ENCODE measurements at regions not wholly inside any gene's neighbourhood (a gene's known extent, or its start where the extent isn't known, plus 50 kb on each side); places are given as distances from the start of the nearest gene placed in this dataset.

DNA sequence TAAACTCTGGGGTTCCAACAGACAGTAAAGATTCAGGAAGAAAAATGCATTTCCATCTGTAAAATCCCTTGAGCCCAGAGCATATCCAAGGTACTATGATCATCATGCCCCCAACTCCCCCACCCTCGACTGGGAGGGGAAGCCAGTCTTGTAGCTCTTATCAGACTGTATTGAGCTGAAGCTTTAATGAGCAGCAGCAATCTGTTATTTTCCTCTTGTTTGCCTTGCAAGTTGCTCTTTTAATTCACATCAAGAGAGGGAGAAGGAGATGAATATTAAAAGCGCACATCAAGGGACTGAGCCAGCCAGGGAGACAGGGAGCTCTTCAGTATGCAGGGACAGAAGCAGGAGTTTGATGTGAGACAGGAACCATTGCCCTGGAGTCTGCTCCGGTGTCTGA, 52.5 kb upstream of the KCNA3 start:
- TF ChIP-seq EP300 (IDR thresholded peaks at IDR 0.05), result no peak
- TF ChIP-seq POLR2AphosphoS5 (IDR thresholded peaks at IDR 0.05), result no peak
- TF ChIP-seq, protein P1, sequence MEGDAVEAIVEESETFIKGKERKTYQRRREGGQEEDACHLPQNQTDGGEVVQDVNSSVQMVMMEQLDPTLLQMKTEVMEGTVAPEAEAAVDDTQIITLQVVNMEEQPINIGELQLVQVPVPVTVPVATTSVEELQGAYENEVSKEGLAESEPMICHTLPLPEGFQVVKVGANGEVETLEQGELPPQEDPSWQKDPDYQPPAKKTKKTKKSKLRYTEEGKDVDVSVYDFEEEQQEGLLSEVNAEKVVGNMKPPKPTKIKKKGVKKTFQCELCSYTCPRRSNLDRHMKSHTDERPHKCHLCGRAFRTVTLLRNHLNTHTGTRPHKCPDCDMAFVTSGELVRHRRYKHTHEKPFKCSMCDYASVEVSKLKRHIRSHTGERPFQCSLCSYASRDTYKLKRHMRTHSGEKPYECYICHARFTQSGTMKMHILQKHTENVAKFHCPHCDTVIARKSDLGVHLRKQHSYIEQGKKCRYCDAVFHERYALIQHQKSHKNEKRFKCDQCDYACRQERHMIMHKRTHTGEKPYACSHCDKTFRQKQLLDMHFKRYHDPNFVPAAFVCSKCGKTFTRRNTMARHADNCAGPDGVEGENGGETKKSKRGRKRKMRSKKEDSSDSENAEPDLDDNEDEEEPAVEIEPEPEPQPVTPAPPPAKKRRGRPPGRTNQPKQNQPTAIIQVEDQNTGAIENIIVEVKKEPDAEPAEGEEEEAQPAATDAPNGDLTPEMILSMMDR (IDR thresholded peaks at IDR 0.05), result no peak
